ENCODE measurements at regions not wholly inside any gene's neighbourhood (a gene's known extent, or its start where the extent isn't known, plus 50 kb on each side); places are given as distances from the start of the nearest gene placed in this dataset.

DNA sequence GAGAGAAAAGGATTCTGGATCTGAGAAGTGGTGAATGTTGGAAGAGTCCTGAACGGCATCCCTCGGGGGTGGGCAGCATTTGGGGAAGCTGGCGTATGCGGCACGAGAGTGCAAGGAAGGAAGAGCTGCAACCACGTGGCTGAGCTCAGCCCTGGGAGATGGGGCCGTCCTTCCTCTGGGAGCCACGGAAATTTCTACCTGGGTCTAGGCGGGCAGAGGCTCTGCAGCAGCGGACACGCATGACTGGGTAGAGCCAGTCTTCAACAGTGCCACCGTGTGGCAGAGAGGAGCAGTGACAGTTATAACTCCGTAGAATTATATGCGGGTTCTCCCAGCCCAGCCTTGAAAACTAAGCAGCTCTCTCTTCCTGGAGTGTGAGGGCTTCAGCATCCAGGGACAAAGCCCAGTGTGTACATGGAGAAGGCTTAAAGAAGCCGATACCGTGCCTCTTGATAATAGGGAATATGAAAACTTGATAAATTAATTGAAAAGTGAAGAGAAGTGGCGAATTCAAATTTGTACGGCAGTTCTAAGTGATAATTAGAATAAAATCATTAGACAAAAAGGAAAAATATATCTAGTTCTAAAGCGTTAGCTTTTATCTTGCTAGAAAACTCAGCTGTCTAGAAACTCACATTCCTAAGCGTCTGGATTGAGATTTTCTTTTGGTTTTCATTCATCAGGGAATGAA is 82.9 kb upstream of the STXBP6 start:
- peak; percentile 25 for DNase-seq
- Mint-ChIP-seq H3K4me3 (peak overlapping the region in 1 of 8 donors; percentile 57), H3K27ac (peak overlapping the region in 4 of 6 donors; percentile 6 to 71 (median 46)), H3K4me1 (peaks cover 5 to 9% (median 7%) of the 10 kb centered on the region in 3 donors), H3K36me3 (peaks cover 0 to 3% of the 10 kb centered on the region in 2 donors), H3K9me3 (peaks cover 0 to 2% (median 0%) of the 10 kb centered on the region in 7 donors), H3K27me3 (peaks cover 37 to 45% (median 37%) of the 10 kb centered on the region in 3 donors)
- peak; percentile 55 to 70 for ATAC-seq (ENCODE audit: low read depth in 2 of 2)

- ATAC-seq (ENCODE audit: low read depth in 2 of 2) (no peak), DNase-seq (no peak)
- Mint-ChIP-seq H3K27ac (no peak overlapping the region), H3K4me1 (peaks cover 5 to 9% (median 7%) of the 10 kb centered on the region in 3 donors), H3K27me3 (peaks cover 37 to 41% (median 38%) of the 10 kb centered on the region in 3 donors), H3K36me3 (no peaks in the 10 kb centered on the region), H3K9me3 (no peaks in the 10 kb centered on the region), H3K4me3 (no peak overlapping the region)
Measured at GRCh38 chr14:25132094-25132493, 82.1 kb upstream of the STXBP6 start.

- H3K4me3 Mint-ChIP-seq, result no peak overlapping the region
- H3K36me3 Mint-ChIP-seq, result no peaks in the 10 kb centered on the region
- DNase-seq (no peak), ATAC-seq (ENCODE audit: low read depth in 2 of 2) (no peak)
- H3K27me3 Mint-ChIP-seq, result peaks cover 7 to 15% (median 9%) of the 10 kb centered on the region in 3 donors
- H3K27ac Mint-ChIP-seq, result no peak overlapping the region
- no peaks in the 10 kb centered on the region for H3K4me1 Mint-ChIP-seq
- no peaks in the 10 kb centered on the region for H3K9me3 Mint-ChIP-seq
Measured at GRCh38 chr14:25122843-25123242, 72.9 kb upstream of the STXBP6 start.

DNA sequence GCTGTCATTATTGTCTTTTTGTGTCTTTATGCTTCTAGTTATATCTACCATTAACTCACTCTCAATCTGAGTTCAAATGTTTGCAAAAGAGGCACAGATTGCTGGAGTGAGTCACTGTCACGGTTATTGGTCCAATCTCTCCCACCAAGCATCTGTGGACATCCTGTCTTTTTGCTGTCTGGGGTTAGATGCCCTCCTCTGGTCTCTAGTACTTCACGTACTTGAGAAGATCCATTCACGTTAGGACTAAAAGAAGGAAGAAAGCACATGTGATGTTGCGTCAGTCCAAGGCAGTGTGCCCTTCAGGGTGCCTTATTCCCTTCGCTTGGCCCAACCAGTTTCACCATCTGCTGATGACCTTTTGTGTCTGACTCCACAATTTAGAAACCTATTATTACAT is 72.3 kb upstream of the STXBP6 start:
- Mint-ChIP-seq H3K9me3 (no peaks in the 10 kb centered on the region), H3K27me3 (peaks cover 7 to 15% (median 7%) of the 10 kb centered on the region in 3 donors), H3K27ac (no peak overlapping the region), H3K36me3 (no peaks in the 10 kb centered on the region), H3K4me1 (no peaks in the 10 kb centered on the region), H3K4me3 (no peak overlapping the region)
- DNase-seq, result no peak
- ATAC-seq (ENCODE audit: low read depth in 2 of 2), result no peak

DNA sequence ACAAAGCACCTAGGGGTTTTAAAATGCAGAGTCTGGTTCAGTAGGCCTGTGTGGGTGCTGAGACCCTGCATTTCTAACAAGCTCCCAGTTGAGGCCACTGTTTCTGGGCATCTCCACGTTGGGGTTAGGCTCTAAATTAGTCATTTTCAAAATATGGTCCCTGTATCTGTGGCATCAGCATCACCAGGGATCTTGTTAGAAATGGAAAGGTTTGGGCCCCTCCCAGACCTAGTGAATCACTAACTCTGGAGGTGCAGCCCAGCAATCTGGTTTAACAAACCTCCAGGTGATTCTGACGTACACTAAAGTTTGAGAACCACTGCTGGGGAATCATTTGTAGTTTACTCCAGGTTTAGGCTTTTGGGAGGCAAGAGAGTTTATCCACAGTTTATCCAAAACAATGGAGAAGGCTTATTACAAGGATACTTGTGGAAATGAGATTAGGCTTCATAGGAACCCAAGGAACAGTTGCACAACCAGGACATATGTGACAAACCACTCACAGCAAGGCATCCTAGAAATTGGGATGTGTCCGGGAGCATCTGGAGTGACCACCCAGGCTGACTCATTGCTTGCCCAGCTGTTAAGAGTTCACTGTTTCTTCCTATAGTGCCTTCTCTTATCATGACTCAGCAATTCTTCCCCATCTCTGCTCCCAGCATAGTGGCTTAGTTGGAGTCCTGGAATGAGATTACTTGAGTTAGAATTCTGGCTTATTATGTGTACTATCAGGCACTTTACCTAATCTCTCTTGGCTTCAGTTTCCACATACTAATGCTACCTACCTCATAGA is 71.6 kb upstream of the STXBP6 start:
- DNase-seq (no peak), ATAC-seq (ENCODE audit: low read depth in 2 of 2) (no peak)
- H3K4me1 Mint-ChIP-seq, result no peaks in the 10 kb centered on the region
- H3K4me3 Mint-ChIP-seq, result no peak overlapping the region
- no peaks in the 10 kb centered on the region for H3K36me3 Mint-ChIP-seq
- H3K27ac Mint-ChIP-seq, result no peak overlapping the region
- peaks cover 7 to 15% (median 7%) of the 10 kb centered on the region in 3 donors for H3K27me3 Mint-ChIP-seq
- H3K9me3 Mint-ChIP-seq, result no peaks in the 10 kb centered on the region

GRCh38 chr14:25120261-25120660 is 70.3 kb upstream of the STXBP6 start:
- H3K9me3 Mint-ChIP-seq, result peaks cover 0 to 2% (median 0%) of the 10 kb centered on the region in 7 donors
- no peak for ATAC-seq (ENCODE audit: low read depth in 2 of 2)
- H3K4me1 Mint-ChIP-seq, result no peaks in the 10 kb centered on the region
- DNase-seq, result no peak
- no peak overlapping the region for H3K27ac Mint-ChIP-seq
- H3K27me3 Mint-ChIP-seq, result peaks cover 4 to 17% (median 9%) of the 10 kb centered on the region in 3 donors
- H3K4me3 Mint-ChIP-seq, result peak overlapping the region in 1 of 8 donors; percentile 83
- H3K36me3 Mint-ChIP-seq, result no peaks in the 10 kb centered on the region

GRCh38 chr14:25118671-25119070 is 68.7 kb upstream of the STXBP6 start:
- no peak overlapping the region for H3K27ac Mint-ChIP-seq
- peaks cover 0 to 10% (median 1%) of the 10 kb centered on the region in 7 donors for H3K9me3 Mint-ChIP-seq
- peaks cover 0 to 20% (median 11%) of the 10 kb centered on the region in 3 donors for H3K27me3 Mint-ChIP-seq
- no peak overlapping the region for H3K4me3 Mint-ChIP-seq
- no peak for ATAC-seq (ENCODE audit: low read depth in 2 of 2)
- DNase-seq, result no peak
- no peaks in the 10 kb centered on the region for H3K4me1 Mint-ChIP-seq
- no peaks in the 10 kb centered on the region for H3K36me3 Mint-ChIP-seq

DNA sequence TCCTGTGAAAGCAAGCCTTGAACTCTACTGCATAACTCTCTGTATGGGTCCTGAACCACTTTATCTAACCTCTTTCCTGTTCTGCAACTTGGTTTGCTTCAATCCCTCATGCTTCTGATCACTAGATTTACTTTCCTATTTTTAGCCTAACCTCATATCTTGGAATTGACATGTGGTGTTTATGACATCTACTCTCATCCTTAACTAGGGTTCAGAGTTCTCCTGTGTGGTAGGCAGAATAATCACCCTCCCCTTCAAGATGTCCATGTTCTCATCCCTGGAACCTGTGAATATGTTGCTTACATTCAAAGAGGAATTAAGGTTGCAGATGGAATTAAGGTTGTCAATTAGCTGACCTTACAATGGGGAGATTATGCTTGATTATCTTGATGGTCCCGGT is 67.4 kb upstream of the STXBP6 start:
- H3K27ac Mint-ChIP-seq, result no peak overlapping the region

DNA sequence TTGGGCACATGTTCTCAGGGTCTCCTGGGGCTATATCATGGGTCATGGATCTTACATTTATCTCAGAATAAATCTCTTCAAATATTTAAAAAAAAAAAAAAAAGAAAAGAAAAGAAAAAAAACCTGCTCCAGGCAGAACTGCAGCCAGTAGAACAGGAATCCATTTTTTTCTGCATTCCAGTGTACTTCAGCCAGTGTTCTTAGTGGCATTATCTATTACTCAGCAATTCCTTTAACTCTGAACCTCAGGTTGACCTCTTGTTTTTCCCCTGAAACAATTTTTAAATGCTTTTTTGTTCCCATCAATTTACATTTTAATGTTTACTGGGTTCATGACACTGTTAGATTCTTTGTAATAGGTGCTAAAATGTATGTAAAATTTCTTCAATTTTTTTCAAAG is 66.7 kb upstream of the STXBP6 start:
- H3K27me3 Mint-ChIP-seq, result peaks cover 0 to 19% (median 11%) of the 10 kb centered on the region in 3 donors
- H3K36me3 Mint-ChIP-seq, result no peaks in the 10 kb centered on the region

More for the DNA sequence above, 67.4 kb upstream of the STXBP6 start:
- no peak for DNase-seq
- Mint-ChIP-seq H3K4me3 (no peak overlapping the region), H3K4me1 (no peaks in the 10 kb centered on the region), H3K36me3 (no peaks in the 10 kb centered on the region), H3K9me3 (peaks cover 0 to 10% (median 2%) of the 10 kb centered on the region in 7 donors), H3K27me3 (peaks cover 0 to 23% (median 11%) of the 10 kb centered on the region in 3 donors)
- ATAC-seq (ENCODE audit: low read depth in 2 of 2), result no peak

GRCh38 chr14:25113394-25113793 is 63.4 kb upstream of the STXBP6 start:
- no peak overlapping the region for H3K27ac Mint-ChIP-seq
- no peak for ATAC-seq (ENCODE audit: low read depth in 2 of 2)
- H3K27me3 Mint-ChIP-seq, result peaks cover 0 to 25% (median 14%) of the 10 kb centered on the region in 3 donors
- H3K9me3 Mint-ChIP-seq, result peaks cover 0 to 10% (median 5%) of the 10 kb centered on the region in 7 donors
- no peaks in the 10 kb centered on the region for H3K4me1 Mint-ChIP-seq
- no peak for DNase-seq
- no peak overlapping the region for H3K4me3 Mint-ChIP-seq
- no peaks in the 10 kb centered on the region for H3K36me3 Mint-ChIP-seq

More for the DNA sequence above, 66.7 kb upstream of the STXBP6 start:
- Mint-ChIP-seq H3K9me3 (peaks cover 0 to 10% (median 2%) of the 10 kb centered on the region in 7 donors), H3K4me3 (no peak overlapping the region), H3K4me1 (no peaks in the 10 kb centered on the region), H3K27ac (no peak overlapping the region)
- no peak for ATAC-seq (ENCODE audit: low read depth in 2 of 2)
- no peak for DNase-seq

GRCh38 chr14:25111061-25111601 is 61.2 kb upstream of the STXBP6 start:
- Mint-ChIP-seq H3K36me3 (no peaks in the 10 kb centered on the region), H3K9me3 (peaks cover 0 to 10% (median 5%) of the 10 kb centered on the region in 7 donors), H3K4me3 (no peak overlapping the region), H3K27ac (peak overlapping the region in 1 of 6 donors; percentile 24), H3K27me3 (peaks cover 0 to 24% (median 14%) of the 10 kb centered on the region in 3 donors), H3K4me1 (no peaks in the 10 kb centered on the region)
- no peak for DNase-seq
- no peak for ATAC-seq (ENCODE audit: low read depth in 2 of 2)

GRCh38 chr14:25110106-25110505 is 60.2 kb upstream of the STXBP6 start:
- Mint-ChIP-seq H3K4me1 (no peaks in the 10 kb centered on the region), H3K4me3 (no peak overlapping the region), H3K27me3 (peaks cover 0 to 20% (median 11%) of the 10 kb centered on the region in 3 donors), H3K9me3 (peaks cover 0 to 7% (median 5%) of the 10 kb centered on the region in 7 donors), H3K36me3 (no peaks in the 10 kb centered on the region), H3K27ac (no peak overlapping the region)
- DNase-seq (no peak), ATAC-seq (ENCODE audit: low read depth in 2 of 2) (no peak)

DNA sequence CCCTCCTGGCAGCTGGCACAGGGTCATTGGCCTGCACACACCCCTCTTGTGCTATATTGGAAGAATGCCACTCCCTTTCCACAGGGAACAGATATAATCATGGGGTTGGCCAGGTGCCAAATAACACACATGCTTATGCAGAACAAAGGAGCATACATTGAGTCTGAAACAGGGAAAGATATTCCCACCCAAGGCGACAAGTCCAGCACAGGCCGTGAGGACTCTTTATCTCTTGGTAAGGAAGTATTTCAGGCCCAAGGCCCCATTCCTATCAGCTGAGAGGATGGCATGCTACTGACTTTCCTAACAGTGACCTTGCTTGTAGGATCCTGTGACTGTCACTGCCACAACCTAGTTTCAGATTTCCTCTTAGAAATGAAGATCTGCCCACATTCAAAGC is 59.0 kb upstream of the STXBP6 start:
- Mint-ChIP-seq H3K27ac (no peak overlapping the region), H3K36me3 (no peaks in the 10 kb centered on the region), H3K9me3 (peaks cover 0 to 7% (median 3%) of the 10 kb centered on the region in 7 donors), H3K27me3 (peaks cover 0 to 16% (median 14%) of the 10 kb centered on the region in 3 donors), H3K4me1 (no peaks in the 10 kb centered on the region), H3K4me3 (no peak overlapping the region)
- no peak for ATAC-seq (ENCODE audit: low read depth in 2 of 2)
- no peak for DNase-seq

Data from naive B cell (primary cell).